Lower leg skin (tissue), 4 donors: ENCODE measurements at regions not wholly inside any gene's neighbourhood (a gene's known extent, or its start where the extent isn't known, plus 50 kb on each side); places are given as distances from the start of the nearest gene placed in this dataset.

Source experiments
- DNase-seq, 2 donors: peaks; one replicate each; pipeline ENCODE4 v3.0.0-alpha.2; 2019; ENCODE audit warnings: low spot score in 2 of 2
- H3K4me3 ChIP-seq: fragments of 200-600 bp; sonication (generic); 2 replicates; pipeline ENCODE4 v1.5.1; 2017; ENCODE audit warnings: mild to moderate bottlenecking, low read depth; ENCODE audit not compliant: poor library complexity, severe bottlenecking
- CTCF ChIP-seq, 3 donors: fragments of 450-650 bp; IDR thresholded peaks; one replicate each; pipeline ENCODE4 v1.5.1; 2016; ENCODE audit warnings: antibody characterized with exemption in 3 of 3, mild to moderate bottlenecking in 3 of 3, moderate library complexity in 2 of 3
- POLR2A ChIP-seq, 2 donors: fragments of 450-650 bp; IDR thresholded peaks; one replicate each; pipeline ENCODE4 v1.6.1; 2016 to 2017; ENCODE audit warnings: antibody characterized with exemption in 2 of 2, mild to moderate bottlenecking in 1 of 2, moderate library complexity in 1 of 2
- WGBS, 2 donors: methylation state at CpG; one replicate each; pipeline ENCODE4 v1.1.5; 2018; 5-methylcytosine and 5-hydroxymethylcytosine counted together
- intact Hi-C: fragments of 100-400 bp; cut with DNase I; formaldehyde crosslinking; loops from one replicate; pipeline ENCODE4 v1.15.0; 2023; ENCODE audit warnings: low total_unique reads

- intact Hi-C loops: no loop called here
- 46 to 55% methylated on average over 6 of the region's 6 CpGs for WGBS, 2 donors
- H3K4me3 ChIP-seq: no peak overlapping the region
- no peak for TF ChIP-seq CTCF (IDR thresholded peaks at IDR 0.05)
- no peak for TF ChIP-seq POLR2A (IDR thresholded peaks at IDR 0.05)
- DNase-seq: no peak
Measured at GRCh38 chr9:90948156-90948555, 146.5 kb downstream of the SYK start.

GRCh38 chr9:90950600-90950999 is 149.0 kb downstream of the SYK start:
- no peak for DNase-seq
- 42 to 43% methylated on average over 3 of the region's 3 CpGs for WGBS, 2 donors
- intact Hi-C loops: no loop called here
- TF ChIP-seq CTCF (IDR thresholded peaks at IDR 0.05) (no peak), POLR2A (IDR thresholded peaks at IDR 0.05) (no peak)
- no peak overlapping the region for H3K4me3 ChIP-seq

DNA sequence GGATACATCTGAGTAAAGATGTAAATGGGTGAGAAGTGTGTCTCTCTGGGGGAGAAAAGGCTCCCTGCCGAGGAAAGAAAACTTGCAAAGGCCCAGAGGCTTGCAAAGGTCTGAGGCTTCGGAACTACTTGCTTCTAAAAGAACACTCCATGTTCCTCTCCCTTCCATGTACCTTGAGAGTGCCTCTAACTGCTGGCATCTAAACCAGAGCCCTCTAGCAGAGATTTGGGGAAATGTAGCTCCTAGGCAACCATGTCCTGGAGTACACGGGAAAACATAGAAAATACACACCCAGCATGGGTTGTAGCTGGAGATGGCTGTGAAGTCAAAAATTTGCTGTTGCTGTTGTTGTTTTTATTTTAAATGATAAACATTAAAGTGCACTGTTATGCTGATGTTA is 151.6 kb downstream of the SYK start:
- TF ChIP-seq CTCF (IDR thresholded peaks at IDR 0.05) (no peak), POLR2A (IDR thresholded peaks at IDR 0.05) (no peak)
- no peak for DNase-seq
- WGBS, 2 donors: 57 to 71% methylated on average over 3 of the region's 3 CpGs
- intact Hi-C loops: no loop called here
- H3K4me3 ChIP-seq: no peak overlapping the region

GRCh38 chr9:90953805-90954204 is 152.2 kb downstream of the SYK start:
- WGBS, 2 donors: 73 to 81% methylated on average over 3 of the region's 3 CpGs
- DNase-seq: peak in 1 of 2 donors; percentile 52
- intact Hi-C loops: no loop called here
- TF ChIP-seq POLR2A (IDR thresholded peaks at IDR 0.05) (no peak), CTCF (IDR thresholded peaks at IDR 0.05) (no peak)
- H3K4me3 ChIP-seq: no peak overlapping the region

- 72 to 85% methylated on average over 9 of the region's 9 CpGs for WGBS, 2 donors
- intact Hi-C loops: no loop called here
- H3K4me3 ChIP-seq: no peak overlapping the region
- TF ChIP-seq CTCF (IDR thresholded peaks at IDR 0.05): no peak
- no peak for TF ChIP-seq POLR2A (IDR thresholded peaks at IDR 0.05)
- no peak for DNase-seq
Measured at GRCh38 chr9:90956026-90956810, 154.6 kb downstream of the SYK start.

GRCh38 chr9:90958328-90958727 is 156.7 kb downstream of the SYK start:
- TF ChIP-seq POLR2A (IDR thresholded peaks at IDR 0.05) (no peak), CTCF (IDR thresholded peaks at IDR 0.05) (no peak)
- DNase-seq: peak in 1 of 2 donors; percentile 77
- intact Hi-C loops: no loop called here
- H3K4me3 ChIP-seq: no peak overlapping the region
- 40 to 44% methylated on average over 2 of the region's 2 CpGs for WGBS, 2 donors
